ENCODE measurements at regions not wholly inside any gene's neighbourhood (a gene's known extent, or its start where the extent isn't known, plus 50 kb on each side); places are given as distances from the start of the nearest gene placed in this dataset.

DNA sequence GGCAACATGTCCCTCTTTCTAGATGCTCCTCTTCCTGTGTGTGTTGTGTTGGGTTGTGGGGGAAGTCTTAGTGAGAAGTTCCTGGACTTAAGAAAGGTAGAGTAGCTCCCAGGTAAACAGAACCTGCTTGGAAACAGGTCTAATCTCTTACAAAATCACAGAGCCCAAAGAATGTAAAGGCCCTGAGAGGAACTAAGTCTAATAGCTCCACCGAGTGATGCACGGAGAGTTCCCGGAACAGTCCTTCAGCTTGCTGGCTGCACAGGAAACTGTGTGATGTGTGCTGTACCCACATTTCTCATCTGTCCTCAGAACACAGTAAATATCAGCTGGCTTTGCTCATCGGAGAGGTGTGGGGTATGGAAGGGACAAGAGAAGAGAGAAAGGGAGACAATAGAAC lies 182.6 kb upstream of the LYZL1 start:
- TF ChIP-seq, protein P1, sequence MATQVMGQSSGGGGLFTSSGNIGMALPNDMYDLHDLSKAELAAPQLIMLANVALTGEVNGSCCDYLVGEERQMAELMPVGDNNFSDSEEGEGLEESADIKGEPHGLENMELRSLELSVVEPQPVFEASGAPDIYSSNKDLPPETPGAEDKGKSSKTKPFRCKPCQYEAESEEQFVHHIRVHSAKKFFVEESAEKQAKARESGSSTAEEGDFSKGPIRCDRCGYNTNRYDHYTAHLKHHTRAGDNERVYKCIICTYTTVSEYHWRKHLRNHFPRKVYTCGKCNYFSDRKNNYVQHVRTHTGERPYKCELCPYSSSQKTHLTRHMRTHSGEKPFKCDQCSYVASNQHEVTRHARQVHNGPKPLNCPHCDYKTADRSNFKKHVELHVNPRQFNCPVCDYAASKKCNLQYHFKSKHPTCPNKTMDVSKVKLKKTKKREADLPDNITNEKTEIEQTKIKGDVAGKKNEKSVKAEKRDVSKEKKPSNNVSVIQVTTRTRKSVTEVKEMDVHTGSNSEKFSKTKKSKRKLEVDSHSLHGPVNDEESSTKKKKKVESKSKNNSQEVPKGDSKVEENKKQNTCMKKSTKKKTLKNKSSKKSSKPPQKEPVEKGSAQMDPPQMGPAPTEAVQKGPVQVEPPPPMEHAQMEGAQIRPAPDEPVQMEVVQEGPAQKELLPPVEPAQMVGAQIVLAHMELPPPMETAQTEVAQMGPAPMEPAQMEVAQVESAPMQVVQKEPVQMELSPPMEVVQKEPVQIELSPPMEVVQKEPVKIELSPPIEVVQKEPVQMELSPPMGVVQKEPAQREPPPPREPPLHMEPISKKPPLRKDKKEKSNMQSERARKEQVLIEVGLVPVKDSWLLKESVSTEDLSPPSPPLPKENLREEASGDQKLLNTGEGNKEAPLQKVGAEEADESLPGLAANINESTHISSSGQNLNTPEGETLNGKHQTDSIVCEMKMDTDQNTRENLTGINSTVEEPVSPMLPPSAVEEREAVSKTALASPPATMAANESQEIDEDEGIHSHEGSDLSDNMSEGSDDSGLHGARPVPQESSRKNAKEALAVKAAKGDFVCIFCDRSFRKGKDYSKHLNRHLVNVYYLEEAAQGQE (IDR thresholded peaks at IDR 0.05; ENCODE audit: low read depth): no peak
- TF ChIP-seq POLR2AphosphoS5 (IDR thresholded peaks at IDR 0.05; ENCODE audit: low read depth, low read length) (no peak), YY1 (IDR thresholded peaks at IDR 0.05; ENCODE audit: extremely low read depth, insufficient replicate concordance, low read depth, low read length) (no peak), TCF7L2 (IDR thresholded peaks at IDR 0.05; ENCODE audit: borderline replicate concordance, extremely low read depth, insufficient read depth, insufficient read length) (no peak), ZNF274 (IDR thresholded peaks at IDR 0.05; ENCODE audit: low read depth, low read length) (no peak)
- TF ChIP-seq, protein P2, sequence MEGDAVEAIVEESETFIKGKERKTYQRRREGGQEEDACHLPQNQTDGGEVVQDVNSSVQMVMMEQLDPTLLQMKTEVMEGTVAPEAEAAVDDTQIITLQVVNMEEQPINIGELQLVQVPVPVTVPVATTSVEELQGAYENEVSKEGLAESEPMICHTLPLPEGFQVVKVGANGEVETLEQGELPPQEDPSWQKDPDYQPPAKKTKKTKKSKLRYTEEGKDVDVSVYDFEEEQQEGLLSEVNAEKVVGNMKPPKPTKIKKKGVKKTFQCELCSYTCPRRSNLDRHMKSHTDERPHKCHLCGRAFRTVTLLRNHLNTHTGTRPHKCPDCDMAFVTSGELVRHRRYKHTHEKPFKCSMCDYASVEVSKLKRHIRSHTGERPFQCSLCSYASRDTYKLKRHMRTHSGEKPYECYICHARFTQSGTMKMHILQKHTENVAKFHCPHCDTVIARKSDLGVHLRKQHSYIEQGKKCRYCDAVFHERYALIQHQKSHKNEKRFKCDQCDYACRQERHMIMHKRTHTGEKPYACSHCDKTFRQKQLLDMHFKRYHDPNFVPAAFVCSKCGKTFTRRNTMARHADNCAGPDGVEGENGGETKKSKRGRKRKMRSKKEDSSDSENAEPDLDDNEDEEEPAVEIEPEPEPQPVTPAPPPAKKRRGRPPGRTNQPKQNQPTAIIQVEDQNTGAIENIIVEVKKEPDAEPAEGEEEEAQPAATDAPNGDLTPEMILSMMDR (IDR thresholded peaks at IDR 0.05 in 2 of 3, conservative IDR thresholded peaks at IDR 0.05 in 1 of 3; ENCODE audit: borderline replicate concordance in 1 of 3, insufficient read depth in 1 of 3, low read depth in 2 of 3, low read length in 2 of 3): no peak

Measured in HCT116 (cell line).